HCT116 (cell line): ENCODE measurements at regions not wholly inside any gene's neighbourhood (a gene's known extent, or its start where the extent isn't known, plus 50 kb on each side); places are given as distances from the start of the nearest gene placed in this dataset.

Experiments
- EZH2 ChIP-seq: fragments of 200-600 bp; sonication (generic); IDR thresholded peaks from 2 replicates; pipeline ENCODE4 v1.6.1; 2017; ENCODE audit warnings: antibody characterized with exemption, mixed run types
- POLR2A ChIP-seq: IDR thresholded peaks from 2 replicates; pipeline ENCODE4 v1.7.0; 2011; ENCODE audit warnings: borderline replicate concordance; ENCODE audit not compliant: insufficient read depth, insufficient read length; ENCODE audit errors: extremely low read depth

DNA sequence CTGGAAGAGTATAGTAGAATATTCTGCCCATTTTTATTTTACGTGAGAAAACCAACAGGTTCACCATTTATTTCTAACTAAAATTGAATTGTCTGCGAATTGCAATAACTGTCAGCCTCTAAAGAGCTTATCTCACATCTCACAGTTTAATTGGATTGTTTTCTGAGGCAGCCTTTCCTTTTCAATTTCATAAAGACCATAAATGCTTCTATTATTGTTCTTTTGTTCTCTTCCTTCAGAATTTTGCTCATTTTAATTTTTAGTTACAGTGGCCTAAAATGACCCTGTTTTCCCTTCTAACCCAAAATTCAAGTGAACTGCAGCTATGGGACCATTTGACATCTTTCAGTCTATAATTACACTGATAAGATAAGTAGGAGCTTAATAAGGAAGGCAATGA, 147.6 kb downstream of the KLHL28 start:
- TF ChIP-seq EZH2 (no peak), POLR2A (no peak)
